SKM-1 treated with dmso at 0.1 percent for 144 hours (cell line): ENCODE measurements at regions not wholly inside any gene's neighbourhood (a gene's known extent, or its start where the extent isn't known, plus 50 kb on each side); places are given as distances from the start of the nearest gene placed in this dataset.

Source experiments
- DNase-seq: peaks from one replicate; lab custom pipeline; 2025; ENCODE audit not compliant: unreplicated experiment; lab: John Stamatoyannopoulos, UW

DNA sequence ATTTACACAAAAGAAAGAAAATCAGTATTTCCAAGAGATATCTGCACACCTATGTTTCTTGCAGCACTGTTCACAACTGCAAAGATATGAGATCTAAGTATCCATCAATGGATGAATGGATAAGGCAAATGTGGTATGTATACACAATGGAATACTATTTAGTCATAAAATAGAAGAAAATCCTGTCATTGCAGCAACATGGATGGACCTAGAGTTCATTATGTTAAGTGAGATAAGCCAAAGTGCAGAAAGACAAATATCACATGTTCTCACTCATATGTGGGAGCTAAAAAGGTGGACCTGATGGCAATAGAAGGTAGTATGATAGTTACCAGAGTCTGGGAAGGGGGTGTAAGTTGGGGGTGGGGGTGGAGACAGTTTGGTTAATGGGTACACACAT lies 1171.6 kb downstream of the SORCS1 start:
- no peak for DNase-seq

DNA sequence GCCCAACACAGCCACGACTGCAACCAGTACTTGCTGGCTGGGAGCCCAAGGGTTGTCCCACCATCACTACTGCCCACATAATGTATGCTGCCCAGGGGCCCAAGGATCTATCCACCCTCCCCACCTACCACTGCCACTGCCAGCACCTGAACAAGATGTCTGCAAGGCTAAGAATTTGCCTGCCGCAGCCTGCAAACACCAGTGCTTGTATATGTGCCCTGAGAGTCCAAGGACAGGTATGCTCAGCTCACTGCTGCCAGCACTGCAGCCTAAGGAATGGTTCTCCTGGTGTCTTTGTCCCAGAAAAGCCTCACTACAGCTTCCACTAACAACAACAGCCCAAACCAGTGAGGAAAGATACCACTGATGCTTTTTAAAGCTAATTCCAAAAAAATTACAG lies 1174.0 kb downstream of the SORCS1 start:
- no peak for DNase-seq

DNA sequence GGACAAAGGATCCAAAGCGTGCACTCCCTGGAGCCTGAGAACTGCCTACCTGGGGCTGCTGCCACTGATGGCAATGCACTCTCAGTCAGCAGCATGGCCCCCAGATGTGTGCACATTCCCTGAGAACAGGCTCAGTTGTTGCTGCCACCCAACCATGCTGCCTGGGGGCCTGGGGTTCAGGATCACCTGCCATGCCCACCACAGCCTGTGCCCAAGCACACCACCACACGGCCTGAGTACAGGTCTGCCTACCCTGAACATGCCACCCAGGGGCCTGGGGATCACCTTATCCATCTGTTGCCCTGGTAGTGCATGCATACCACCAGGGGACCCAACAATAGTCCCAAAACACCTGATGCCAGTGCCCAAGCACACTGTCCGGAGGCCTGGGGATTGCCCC lies 1174.5 kb downstream of the SORCS1 start:
- no peak for DNase-seq

DNA sequence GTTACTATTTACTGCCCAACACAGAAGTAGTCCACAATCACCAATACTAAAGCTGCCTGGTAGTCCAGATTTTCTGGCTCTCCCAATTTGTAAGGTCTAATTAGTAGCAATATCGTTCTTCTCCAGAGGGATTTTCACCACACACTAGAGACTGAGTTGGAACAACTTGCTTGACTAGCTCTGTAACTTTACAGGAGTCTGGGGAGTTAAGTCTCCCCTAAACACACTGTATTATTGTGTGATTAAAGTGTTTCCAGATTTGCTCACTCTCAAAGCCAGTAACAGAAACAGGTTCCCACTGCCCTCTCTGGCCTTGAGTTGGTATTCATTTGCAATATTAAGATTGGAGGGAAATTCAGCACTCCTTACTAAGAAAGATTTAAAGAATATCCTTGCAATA lies 1175.7 kb downstream of the SORCS1 start:
- no peak for DNase-seq

DNA sequence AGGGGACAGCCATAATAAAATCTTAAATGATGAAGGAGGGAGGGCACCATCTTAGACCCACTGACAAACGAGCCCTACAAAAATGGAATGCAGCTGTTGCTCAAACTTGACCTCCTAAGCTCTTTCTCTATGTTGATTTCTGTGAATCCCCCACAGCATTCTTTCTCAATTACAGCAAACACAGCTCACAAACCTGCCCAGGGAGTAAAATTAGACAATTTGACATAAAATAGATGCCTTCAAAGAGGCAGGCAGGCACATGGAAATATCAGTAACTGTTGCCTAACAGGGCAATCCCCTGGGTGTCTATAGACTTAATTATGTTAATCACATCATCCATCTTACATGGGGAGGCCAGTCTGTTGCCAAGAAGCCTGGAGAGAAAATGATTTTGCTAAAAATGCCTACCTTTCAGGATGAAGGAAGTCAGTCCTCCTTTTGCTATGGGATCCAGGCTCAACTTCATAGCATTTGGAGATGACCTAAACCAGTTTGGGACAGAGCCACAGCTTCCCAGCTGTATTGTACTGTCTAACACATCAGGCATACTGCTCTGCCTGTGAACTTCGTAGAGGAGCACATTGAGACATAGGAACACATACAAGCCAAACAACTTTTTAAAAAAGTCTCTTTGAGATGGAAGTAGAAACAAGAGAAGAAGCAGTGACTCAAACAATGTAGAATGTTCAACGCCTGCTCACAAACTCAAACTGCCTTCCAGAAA lies 1177.4 kb downstream of the SORCS1 start:
- no peak for DNase-seq

DNA sequence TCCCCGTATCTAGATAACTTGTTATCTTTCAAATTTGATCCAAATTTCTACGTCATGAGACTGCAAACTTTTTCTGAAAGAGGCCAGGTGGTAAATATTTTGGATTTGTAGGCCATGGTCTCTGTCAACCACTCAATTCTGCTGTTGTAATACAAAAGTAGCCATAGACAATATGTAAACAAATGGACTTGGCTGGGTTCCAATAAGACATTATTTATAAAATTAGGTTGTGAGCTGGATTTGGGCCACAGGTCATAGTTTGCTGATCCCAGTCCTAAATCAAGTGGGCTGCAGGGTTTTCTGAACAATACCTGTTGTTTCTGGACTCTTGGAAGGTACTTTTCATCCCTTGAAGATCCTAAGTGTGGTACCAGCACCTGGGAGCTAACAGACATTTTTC lies 1178.0 kb downstream of the SORCS1 start:
- no peak for DNase-seq

DNA sequence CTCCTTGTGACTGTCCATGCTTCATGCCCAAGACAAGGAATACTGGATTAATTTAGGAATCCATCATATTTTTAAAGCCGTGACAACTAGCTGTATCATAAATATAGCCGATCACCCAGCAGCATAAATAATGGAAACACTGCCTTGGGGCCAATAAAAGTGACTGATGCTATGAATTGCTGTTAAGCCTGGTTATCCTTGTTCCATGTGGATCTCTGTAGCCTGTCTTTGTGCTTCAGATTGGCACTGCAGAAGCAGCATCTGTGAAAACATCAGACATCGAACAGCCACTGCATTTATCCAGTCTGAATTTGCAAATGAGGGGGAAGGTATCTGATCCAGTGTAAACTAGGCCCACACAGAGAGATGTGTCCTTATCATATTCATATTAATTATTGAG lies 1181.8 kb downstream of the SORCS1 start:
- DNase-seq, result no peak

DNA sequence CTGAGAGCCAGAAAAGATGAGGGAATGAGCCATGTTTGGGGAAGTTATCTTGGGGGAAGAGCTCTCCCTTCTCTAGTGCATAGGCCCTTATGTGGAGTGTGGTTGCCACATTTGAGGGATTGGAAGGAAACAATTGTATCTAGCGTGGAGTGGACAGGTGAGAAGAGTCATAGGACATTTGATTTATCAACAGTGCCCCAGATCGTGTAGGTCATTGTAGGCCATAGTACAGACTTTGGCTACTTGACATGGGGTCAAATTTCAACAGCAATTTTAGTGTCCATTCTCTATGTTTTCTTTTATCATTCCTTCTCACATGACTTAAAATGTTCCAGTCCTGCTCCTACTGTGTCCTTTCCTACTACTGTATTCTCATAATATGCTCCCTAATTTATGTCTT lies 1182.8 kb downstream of the SORCS1 start:
- no peak for DNase-seq

DNA sequence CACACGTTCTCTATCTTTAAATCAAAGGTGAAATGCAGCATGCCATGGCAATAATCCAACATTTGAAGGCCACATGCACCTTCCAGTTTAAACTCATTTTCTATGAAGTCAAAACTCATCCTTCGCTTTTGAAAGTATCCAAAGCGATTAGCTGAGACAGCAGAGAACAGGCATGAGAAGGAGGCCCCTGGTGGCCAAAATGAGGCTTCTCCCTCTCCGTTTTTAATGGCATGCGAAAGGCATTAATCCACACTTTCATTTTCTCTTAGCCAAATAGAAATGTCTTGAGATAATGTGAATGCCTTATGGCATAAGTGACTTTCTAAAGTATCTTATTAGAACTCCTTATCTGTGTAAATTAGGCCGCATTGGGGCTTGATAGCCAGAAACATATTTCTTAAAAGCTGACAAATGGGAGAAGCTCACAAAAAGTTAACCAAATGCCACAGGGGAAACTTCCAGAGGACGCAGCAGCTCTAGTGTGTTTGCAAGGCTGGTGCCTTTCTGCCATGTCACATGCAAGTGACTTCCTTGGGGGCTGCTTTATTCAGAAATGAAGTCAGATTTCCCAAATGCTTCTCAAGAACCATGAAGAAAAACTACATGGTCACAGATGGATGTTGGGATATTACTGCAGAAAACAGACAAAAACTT lies 1189.6 kb downstream of the SORCS1 start:
- DNase-seq, result no peak

DNA sequence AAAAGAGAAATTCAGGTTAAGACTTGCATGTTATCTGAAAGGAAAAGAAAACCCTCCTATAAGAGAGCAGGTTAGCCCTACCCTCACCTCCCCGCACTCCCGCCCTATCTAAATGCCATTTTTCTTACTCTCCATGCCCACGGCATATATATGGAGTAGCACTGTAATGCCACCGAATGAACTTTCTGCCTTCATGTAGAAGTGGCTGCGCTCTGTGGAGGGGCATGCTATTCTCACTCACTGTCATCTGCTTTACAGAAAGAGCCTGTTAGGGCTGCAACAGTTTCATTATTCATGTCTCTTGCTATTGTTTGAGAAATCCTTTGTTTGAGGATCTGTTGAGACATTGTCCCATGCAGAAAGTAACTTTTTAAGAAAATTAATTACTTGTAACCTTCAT lies 1190.6 kb downstream of the SORCS1 start:
- no peak for DNase-seq

DNA sequence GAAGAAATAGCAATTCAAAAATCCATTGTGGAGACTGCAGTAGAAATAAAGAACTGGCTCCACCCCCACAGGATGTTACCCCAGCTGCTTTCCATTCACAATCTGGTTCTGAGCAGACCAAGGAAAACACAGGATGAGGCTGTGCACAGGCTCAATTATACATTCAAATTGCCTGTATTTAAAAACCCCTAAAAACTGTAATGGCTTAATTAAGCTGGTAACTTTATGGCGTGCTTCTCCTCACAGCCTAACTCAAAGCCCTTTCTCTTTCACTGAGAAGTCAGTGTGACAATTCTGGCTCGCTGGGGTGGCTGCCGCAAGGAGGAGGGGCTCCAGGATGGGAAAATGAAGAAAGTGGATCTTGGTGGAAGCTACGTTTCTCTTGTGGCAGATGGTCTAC lies 1191.1 kb downstream of the SORCS1 start:
- no peak for DNase-seq

DNA sequence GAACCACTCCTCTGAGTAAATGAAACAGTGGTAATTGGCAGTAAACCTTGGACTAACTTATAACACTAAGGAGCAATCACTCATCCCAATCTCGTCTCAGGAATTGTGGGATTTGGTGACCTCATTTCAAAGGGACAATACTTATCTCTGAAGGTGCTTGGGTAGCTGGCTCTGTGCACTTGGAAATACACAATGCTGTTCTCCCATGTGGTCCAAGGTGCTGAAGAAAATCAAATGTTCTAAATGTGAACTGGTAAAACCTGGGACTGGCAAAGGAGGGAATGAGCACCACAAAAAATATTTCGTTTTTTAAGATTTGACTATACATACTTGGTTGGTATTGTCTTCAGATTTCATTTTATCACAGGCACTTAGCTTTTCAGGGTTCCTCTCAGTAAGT lies 1193.0 kb downstream of the SORCS1 start:
- DNase-seq, result no peak

DNA sequence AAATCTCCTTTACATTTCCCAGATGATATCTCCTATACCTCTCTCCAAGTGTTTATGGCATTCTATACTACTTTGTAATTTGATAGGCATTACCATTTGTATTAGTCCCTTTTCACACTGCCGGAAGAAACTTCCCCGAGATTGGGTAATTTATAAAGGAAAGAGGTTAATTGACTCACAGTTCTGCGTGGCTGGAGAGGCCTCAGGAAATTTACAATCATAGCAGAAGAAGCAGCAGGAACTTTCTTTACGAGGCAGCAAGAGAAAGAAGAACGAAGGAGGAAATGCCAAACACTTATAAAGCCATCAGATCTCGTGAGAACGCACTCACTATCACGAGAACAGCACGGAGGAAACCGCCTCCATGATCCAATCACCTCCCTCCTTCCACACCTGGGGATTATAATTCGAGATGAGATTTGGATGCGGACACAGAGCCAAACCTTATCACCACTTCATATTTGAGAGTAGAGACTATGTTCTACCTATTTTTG lies 1194.6 kb downstream of the SORCS1 start:
- no peak for DNase-seq

DNA sequence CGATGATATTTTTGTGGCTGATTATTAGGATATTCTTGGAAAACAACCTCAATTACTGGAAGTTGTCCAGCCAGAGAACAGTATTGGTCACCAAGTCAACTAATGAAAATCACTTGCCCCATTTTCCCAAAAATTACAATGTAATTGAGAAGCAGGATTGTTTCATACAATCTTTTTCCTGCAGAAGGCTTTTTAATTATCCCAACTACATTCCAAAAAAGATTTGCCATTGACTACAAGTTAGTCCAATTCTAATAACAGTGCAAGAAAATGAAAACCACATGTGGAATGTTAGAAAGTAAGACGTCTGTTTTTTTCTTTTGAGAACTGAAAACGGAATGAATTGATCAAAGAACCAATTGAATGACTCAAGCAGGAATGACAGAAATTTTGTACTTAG lies 1195.8 kb downstream of the SORCS1 start:
- DNase-seq, result no peak

DNA sequence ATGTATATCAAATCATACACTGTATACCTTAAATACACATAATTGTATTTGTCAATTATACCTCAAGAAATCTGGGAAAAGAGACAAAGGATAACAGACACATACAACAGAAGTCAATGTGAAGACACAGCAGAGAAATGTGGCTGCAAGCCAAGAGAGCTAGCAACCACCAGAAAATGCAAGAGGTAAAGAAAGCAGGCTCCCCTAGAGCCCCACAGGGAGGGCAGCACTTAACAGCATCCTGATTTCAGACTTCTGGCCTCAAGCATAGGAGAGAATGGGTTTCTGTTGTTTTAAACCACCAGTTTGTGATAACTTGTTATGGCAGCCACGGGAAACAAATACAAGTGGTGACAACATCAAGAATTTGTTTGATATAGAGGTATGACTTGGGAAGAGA lies 1197.2 kb downstream of the SORCS1 start:
- DNase-seq, result no peak

DNA sequence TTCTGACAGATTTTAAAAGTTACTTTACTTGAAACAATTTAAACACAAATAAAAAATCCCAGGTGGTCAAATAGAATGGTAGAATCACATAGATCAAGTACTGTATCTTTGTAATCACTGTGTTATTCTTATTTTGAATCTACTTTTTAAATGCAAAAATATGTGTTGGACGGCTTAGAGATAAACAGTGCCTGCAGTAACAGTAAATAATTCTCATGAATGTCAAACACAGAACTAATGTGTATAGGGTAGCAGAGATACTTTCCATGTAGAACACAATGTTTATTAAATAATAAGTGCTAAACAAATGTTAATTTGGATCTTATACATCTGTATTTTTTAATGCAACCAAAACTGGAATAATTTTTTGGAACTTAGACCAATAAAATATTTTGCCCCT lies 1199.4 kb downstream of the SORCS1 start:
- DNase-seq, result no peak

DNA sequence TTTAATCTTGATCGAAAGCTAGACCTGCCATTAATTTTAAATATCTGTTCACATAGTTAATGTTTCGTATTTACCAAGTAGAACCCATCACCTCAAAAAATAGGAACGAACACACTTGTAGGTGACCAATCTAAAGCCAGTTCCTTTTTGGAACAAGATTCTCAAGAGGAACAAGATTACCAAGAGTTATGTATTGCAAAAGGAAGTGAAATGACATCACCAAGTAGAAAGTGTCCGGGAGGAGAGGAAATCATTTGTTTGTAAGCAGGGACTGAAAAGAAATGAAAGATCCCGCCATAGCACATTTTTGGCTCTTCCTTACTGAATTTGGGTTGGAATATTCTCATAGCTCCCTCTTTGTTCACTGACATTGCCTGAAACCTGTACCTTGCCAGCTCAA lies 1200.5 kb downstream of the SORCS1 start:
- peak; percentile 69 for DNase-seq

DNA sequence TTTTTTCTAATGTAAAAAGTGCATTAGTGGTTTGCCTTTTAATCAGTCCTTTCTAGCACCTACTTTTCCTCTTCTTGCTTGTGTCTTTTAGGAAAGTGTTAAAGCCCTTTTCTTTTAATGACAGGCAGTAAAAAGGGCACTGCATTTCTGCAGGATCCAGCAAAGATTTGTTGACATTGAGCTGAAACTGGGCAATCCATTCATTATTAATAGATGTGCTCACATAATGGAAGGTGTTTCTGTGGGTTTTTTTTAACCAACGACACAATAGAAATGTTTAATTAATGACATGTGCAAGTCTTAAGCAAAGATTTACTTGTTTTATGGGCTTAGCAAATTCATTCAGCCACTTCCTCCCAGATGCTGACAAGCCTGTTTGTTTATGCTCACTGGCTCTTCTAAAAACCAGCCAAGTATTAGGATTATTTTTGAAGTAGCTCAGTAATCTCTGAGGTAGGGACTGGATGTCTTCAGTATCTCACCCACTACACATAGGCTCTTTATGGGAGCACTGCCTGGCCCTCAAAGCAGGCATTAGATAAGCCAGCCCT lies 1201.1 kb downstream of the SORCS1 start:
- DNase-seq, result no peak

DNA sequence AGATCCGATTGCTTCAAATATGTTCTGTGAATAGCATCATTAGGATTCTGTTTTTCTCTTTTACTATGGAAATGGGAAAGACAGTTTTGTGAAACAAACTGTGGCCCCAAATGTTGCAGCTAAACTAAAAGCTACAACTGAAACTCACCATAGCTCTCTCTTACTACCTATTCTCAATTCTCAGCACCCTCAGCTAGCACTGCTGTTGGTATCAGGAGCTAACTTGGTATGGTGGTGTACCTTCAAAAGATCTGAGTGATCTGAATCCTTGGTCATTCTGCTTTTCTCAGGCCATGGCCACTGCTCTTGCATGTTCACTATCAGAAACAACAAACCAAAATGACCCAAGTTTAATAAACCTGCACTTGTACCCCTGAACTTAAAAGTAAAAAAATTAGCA lies 1208.0 kb downstream of the SORCS1 start:
- DNase-seq, result no peak

DNA sequence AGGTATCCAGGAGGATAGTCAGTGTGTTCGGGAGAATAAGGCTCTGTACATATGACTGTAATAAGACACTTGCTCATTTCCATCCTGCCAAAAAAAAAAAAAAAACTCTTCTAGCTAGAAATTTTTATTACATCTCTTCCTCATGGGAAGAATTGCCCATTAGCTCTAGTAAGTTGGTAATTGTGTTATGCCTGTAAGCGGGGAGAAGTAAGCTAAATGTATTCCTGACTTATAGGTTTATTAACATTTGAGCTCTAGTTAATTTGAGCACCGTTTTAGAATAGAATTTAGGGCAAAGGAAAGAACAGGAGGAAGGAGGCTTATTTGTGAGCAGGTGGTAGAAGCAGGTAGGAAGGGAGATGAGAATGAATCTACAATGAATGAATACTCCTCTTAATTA lies 1210.6 kb downstream of the SORCS1 start:
- DNase-seq, result no peak

DNA sequence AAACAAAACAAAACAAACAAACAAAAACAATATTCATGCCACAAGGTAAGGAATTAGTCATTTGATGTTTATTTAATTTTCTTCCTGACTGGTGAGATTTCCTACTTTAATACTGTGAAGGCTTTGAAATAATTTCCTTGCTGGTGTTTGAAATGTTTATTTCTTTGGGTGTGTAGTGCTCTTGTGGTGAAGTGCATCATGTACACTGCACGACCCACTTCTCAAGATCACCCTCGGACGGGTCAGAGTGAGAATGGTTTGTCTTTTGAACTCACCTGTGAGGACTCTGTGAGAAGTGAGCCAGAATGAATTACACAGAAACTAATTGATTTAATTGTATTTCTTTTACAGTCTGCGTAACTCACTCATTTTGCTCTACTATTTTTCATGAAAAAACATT lies 1211.5 kb downstream of the SORCS1 start:
- no peak for DNase-seq

DNA sequence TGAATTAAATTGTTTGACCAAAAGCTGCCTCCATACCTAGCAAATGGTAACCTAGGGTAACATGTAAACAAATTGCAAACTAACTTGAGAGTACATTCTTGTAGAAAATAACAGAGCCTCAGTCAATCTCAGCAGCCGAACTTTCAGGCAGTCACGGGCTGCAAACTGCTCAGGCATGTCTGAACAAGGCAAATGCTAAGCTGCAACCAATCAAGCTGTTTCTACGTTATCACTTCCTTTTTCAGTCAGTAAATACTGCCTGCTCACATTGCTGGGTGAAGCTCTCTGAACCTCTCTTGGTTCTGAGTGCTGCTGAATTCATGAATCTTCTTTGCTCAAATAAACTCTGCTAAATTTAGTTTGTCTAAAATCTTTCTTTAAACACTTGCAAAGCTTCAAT lies 1212.4 kb downstream of the SORCS1 start:
- peak; percentile 35 for DNase-seq

DNA sequence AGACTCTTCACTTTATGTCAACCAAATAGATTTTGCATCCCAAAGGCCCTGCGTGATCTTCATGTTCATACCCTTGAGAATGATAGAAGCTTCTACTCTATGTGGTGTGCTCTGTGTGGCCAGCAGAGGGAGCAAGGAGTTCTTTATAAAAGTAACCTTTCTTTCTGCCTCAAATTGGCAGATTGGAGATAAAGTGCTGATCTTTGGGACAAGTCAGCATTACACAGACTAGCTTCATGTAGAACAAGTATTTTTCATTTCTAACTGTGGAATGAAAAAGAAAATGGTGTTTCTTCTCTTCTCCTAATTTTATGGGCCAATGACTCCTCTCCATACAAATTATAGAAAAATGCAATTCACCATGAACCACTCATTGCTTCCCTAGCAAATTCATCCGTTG lies 1214.1 kb downstream of the SORCS1 start:
- peak; percentile 46 for DNase-seq
